ENCODE measurements at regions not wholly inside any gene's neighbourhood (a gene's known extent, or its start where the extent isn't known, plus 50 kb on each side); places are given as distances from the start of the nearest gene placed in this dataset.
"Not testable (repeated sequence)": the region's sequence is repeated elsewhere in the genome, so short reads cannot be mapped to it uniquely, and the experiment has no call there.

DNA sequence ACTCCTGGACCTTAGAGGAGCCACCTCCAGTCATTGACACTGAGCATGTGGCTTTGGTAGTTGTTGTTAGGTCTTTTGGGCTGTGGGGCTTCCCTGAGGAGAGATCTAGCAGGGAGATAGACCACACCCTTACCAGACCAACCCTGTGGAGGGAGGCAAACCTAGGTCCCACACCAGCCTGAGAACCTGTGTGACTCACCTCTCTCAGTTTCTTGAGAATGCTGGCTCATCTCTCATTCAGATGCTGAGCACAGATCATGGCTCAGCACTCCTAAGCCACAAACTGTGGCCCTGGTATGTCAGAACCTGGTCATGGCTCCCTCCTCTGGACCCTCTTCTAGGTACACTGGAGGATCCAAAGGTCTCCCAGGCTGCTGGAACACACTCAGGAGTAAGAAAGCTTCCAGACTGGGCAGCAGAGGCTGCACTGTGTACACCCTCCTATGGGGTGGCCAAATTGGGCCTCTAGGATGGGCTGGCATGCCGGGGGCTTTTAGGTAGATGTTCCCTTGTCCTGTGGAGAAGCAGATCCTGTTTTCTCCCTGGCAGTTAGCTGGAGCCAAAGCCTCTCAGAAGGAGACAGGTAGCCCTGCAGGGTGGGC is 1294.5 kb downstream of the KHDRBS2 start:
- intact Hi-C loops (cut with micrococcal nuclease; ENCODE audit: unreplicated experiment): no loop called here
- CTCF ChIA-PET: no interaction called here
- Mint-ChIP-seq H3K36me3 (ENCODE audit: insufficient read depth, unreplicated experiment) (no peaks in the 10 kb centered on the region), H3K4me3 (ENCODE audit: low read depth, unreplicated experiment) (no peak overlapping the region), H3K9me3 (ENCODE audit: low read depth, unreplicated experiment) (peaks cover 17% of the 10 kb centered on the region), H3K27me3 (ENCODE audit: unreplicated experiment) (no peaks in the 10 kb centered on the region), H3K27ac (ENCODE audit: unreplicated experiment) (no peak overlapping the region), H3K4me1 (ENCODE audit: low read depth, unreplicated experiment) (no peaks in the 10 kb centered on the region)
- TF ChIP-seq CTCF (IDR thresholded peaks at IDR 0.05; ENCODE audit: unreplicated experiment): no peak
- BruUV-seq (replicated peaks): no TSS peak
- no peak for DNase-seq

GRCh38 chr6:60952500-60952899 is 1333.5 kb downstream of the KHDRBS2 start:
- H3K27ac Mint-ChIP-seq (ENCODE audit: unreplicated experiment): no peak overlapping the region
- no peak for DNase-seq
- intact Hi-C loops (cut with micrococcal nuclease; ENCODE audit: unreplicated experiment): no loop called here
- TF ChIP-seq CTCF (IDR thresholded peaks at IDR 0.05; ENCODE audit: unreplicated experiment): no peak
- no peaks in the 10 kb centered on the region for H3K36me3 Mint-ChIP-seq (ENCODE audit: insufficient read depth, unreplicated experiment)
- H3K9me3 Mint-ChIP-seq (ENCODE audit: low read depth, unreplicated experiment): peaks cover 6% of the 10 kb centered on the region
- BruUV-seq (replicated peaks): no TSS peak
- H3K4me1 Mint-ChIP-seq (ENCODE audit: low read depth, unreplicated experiment): no peaks in the 10 kb centered on the region
- CTCF ChIA-PET: no interaction called here
- no peak overlapping the region for H3K4me3 Mint-ChIP-seq (ENCODE audit: low read depth, unreplicated experiment)
- H3K27me3 Mint-ChIP-seq (ENCODE audit: unreplicated experiment): no peaks in the 10 kb centered on the region

GRCh38 chr6:60950221-60950923 is 1335.7 kb downstream of the KHDRBS2 start:
- BruUV-seq (replicated peaks); H3K27ac Mint-ChIP-seq (ENCODE audit: unreplicated experiment); H3K9me3 Mint-ChIP-seq (ENCODE audit: low read depth, unreplicated experiment); H3K36me3 Mint-ChIP-seq (ENCODE audit: insufficient read depth, unreplicated experiment); intact Hi-C loops (cut with micrococcal nuclease; ENCODE audit: unreplicated experiment); H3K27me3 Mint-ChIP-seq (ENCODE audit: unreplicated experiment); H3K4me3 Mint-ChIP-seq (ENCODE audit: low read depth, unreplicated experiment); H3K4me1 Mint-ChIP-seq (ENCODE audit: low read depth, unreplicated experiment); DNase-seq; CTCF ChIA-PET: not testable (repeated sequence)

GRCh38 chr6:60947416-60947815 is 1338.6 kb downstream of the KHDRBS2 start:
- H3K36me3 Mint-ChIP-seq (ENCODE audit: insufficient read depth, unreplicated experiment); intact Hi-C loops (cut with micrococcal nuclease; ENCODE audit: unreplicated experiment); CTCF ChIA-PET; H3K27ac Mint-ChIP-seq (ENCODE audit: unreplicated experiment); H3K9me3 Mint-ChIP-seq (ENCODE audit: low read depth, unreplicated experiment); DNase-seq; H3K4me1 Mint-ChIP-seq (ENCODE audit: low read depth, unreplicated experiment); H3K4me3 Mint-ChIP-seq (ENCODE audit: low read depth, unreplicated experiment); H3K27me3 Mint-ChIP-seq (ENCODE audit: unreplicated experiment); BruUV-seq (replicated peaks): not testable (repeated sequence)

GRCh38 chr6:60944803-60945202 is 1341.2 kb downstream of the KHDRBS2 start:
- H3K9me3 Mint-ChIP-seq (ENCODE audit: low read depth, unreplicated experiment); intact Hi-C loops (cut with micrococcal nuclease; ENCODE audit: unreplicated experiment); H3K4me1 Mint-ChIP-seq (ENCODE audit: low read depth, unreplicated experiment); DNase-seq; H3K36me3 Mint-ChIP-seq (ENCODE audit: insufficient read depth, unreplicated experiment); BruUV-seq (replicated peaks); H3K4me3 Mint-ChIP-seq (ENCODE audit: low read depth, unreplicated experiment); CTCF ChIA-PET; H3K27me3 Mint-ChIP-seq (ENCODE audit: unreplicated experiment); H3K27ac Mint-ChIP-seq (ENCODE audit: unreplicated experiment): not testable (repeated sequence)

DNA sequence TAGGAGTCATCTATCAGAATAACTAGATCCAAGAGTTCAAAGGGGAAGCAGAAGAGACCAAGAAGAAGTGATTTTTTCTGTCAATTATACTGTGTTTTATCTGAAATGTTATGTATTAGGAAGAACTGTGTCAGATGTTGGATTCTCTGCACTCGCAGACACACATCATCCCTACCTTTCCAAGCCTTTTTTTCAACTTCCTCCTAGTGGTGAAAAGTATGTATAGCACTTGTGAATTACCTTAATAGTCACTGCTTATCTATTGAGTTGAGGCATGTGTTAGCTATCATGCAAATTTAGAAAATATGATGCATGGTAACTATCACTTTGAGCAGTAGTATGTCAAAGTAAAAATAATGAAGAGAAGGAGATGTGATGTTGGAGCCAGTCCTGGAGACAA is 1350.1 kb downstream of the KHDRBS2 start:
- BruUV-seq (replicated peaks); CTCF ChIA-PET: not testable (repeated sequence)

DNA sequence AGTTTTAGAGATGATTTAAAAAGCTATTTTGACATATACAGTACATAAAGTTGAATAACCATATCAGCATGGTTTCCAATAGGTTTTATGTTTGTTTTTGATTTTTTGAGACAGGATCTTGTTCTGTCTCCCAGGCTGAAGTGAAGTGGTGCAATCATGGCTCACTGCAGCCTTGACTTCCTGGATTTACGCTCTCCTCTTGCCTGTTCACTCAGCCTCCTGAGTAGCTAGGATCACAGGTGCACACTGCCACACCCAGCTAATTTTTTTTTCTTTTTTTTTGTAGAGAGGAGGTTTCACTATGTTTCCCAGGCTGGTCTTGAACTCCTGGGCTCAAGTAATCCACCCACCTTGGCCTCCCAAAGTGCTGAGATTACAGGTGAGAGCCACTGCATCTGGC is 1366.4 kb downstream of the KHDRBS2 start:
- H3K36me3 Mint-ChIP-seq (ENCODE audit: insufficient read depth, unreplicated experiment); intact Hi-C loops (cut with micrococcal nuclease; ENCODE audit: unreplicated experiment); H3K27me3 Mint-ChIP-seq (ENCODE audit: unreplicated experiment); DNase-seq; BruUV-seq (replicated peaks); CTCF ChIA-PET; H3K27ac Mint-ChIP-seq (ENCODE audit: unreplicated experiment); H3K4me3 Mint-ChIP-seq (ENCODE audit: low read depth, unreplicated experiment); H3K4me1 Mint-ChIP-seq (ENCODE audit: low read depth, unreplicated experiment): not testable (repeated sequence)
- peaks cover 10% of the 10 kb centered on the region for H3K9me3 Mint-ChIP-seq (ENCODE audit: low read depth, unreplicated experiment)

More for the DNA sequence above, 1350.1 kb downstream of the KHDRBS2 start:
- H3K27me3 Mint-ChIP-seq (ENCODE audit: unreplicated experiment); H3K9me3 Mint-ChIP-seq (ENCODE audit: low read depth, unreplicated experiment); H3K27ac Mint-ChIP-seq (ENCODE audit: unreplicated experiment); DNase-seq; H3K4me1 Mint-ChIP-seq (ENCODE audit: low read depth, unreplicated experiment); intact Hi-C loops (cut with micrococcal nuclease; ENCODE audit: unreplicated experiment); H3K36me3 Mint-ChIP-seq (ENCODE audit: insufficient read depth, unreplicated experiment); H3K4me3 Mint-ChIP-seq (ENCODE audit: low read depth, unreplicated experiment): not testable (repeated sequence)

- H3K4me1 Mint-ChIP-seq (ENCODE audit: low read depth, unreplicated experiment); BruUV-seq (replicated peaks); H3K36me3 Mint-ChIP-seq (ENCODE audit: insufficient read depth, unreplicated experiment); CTCF ChIA-PET; H3K4me3 Mint-ChIP-seq (ENCODE audit: low read depth, unreplicated experiment); H3K27ac Mint-ChIP-seq (ENCODE audit: unreplicated experiment); H3K27me3 Mint-ChIP-seq (ENCODE audit: unreplicated experiment); DNase-seq; intact Hi-C loops (cut with micrococcal nuclease; ENCODE audit: unreplicated experiment): not testable (repeated sequence)
- H3K9me3 Mint-ChIP-seq (ENCODE audit: low read depth, unreplicated experiment): peaks cover 11% of the 10 kb centered on the region
These were observed 1382.2 kb downstream of the KHDRBS2 start for GRCh38 chr6:60903860-60904259.
